ENCODE measurements at regions not wholly inside any gene's neighbourhood (a gene's known extent, or its start where the extent isn't known, plus 50 kb on each side); places are given as distances from the start of the nearest gene placed in this dataset.

DNA sequence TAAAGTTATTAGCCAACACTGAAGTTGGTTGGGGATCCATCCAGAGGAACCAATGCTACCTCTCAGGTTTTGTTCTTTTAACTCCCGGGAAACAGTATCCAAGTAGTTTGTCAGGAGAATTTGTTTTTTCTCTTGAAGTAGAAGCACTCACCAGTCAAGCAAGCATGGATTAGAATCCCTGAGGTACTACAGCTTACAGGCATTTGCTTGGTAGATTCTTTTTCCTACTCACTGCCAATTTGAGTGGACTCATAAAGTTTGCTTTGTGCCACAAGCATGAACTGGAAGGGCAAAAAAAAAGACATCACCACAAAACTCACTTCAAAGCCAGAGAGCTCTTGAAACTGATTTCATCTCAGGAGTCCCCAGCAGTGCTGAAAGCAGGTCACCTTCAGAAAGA is 167.4 kb downstream of the MBOAT1 start:
- in situ Hi-C loops (cut with MboI; ENCODE audit: low sequenced_read_pairs), result no loop called here

More for the DNA sequence above, 167.4 kb downstream of the MBOAT1 start:
- no peaks in the 10 kb centered on the region for H3K4me1 ChIP-seq (ENCODE audit: control insufficient read depth, insufficient read depth, low read length)
- ATAC-seq (ENCODE audit: low read depth) (no peak), DNase-seq (no peak)
- POLR2A ChIA-PET (ENCODE audit: unreplicated experiment), result no interaction called here
- no peak overlapping the region for H3K23ac ChIP-seq (ENCODE audit: low read depth, low read length)
- no peaks in the 10 kb centered on the region for H3K9me1 ChIP-seq (ENCODE audit: insufficient read depth, low read length)
- H3K56ac ChIP-seq (ENCODE audit: extremely low read depth, insufficient read depth, low read length), result no peak overlapping the region
- H3K4me2 ChIP-seq (ENCODE audit: low read depth, low read length), result no peak overlapping the region
- intact Hi-C loops (cut with micrococcal nuclease), result no loop called here
- no peak overlapping the region for H3K18ac ChIP-seq (ENCODE audit: low read depth, low read length)
- dilution Hi-C loops (cut with HindIII; ENCODE audit: low sequenced_read_pairs, unreplicated experiment), result no loop called here
- no peak overlapping the region for H3K27ac ChIP-seq (ENCODE audit: insufficient read depth, low read length)
- no peak overlapping the region for H3K4me3 ChIP-seq (ENCODE audit: insufficient read depth, low read depth, low read length)
- no peaks in the 10 kb centered on the region for H3K36me3 ChIP-seq (ENCODE audit: control insufficient read depth, insufficient read depth, low read length)
- no peak overlapping the region for H3K9ac ChIP-seq (ENCODE audit: low read depth, low read length)
- H3K79me1 ChIP-seq (ENCODE audit: low read depth in 1 of 2, low read length in 2 of 2), result no peaks in the 10 kb centered on the region
- TF ChIP-seq MXI1 (IDR thresholded peaks at IDR 0.05; ENCODE audit: borderline replicate concordance, low read depth, low read length), result no peak
- no peak for TF ChIP-seq CHD1 (IDR thresholded peaks at IDR 0.05; ENCODE audit: low read depth, low read length)
- TF ChIP-seq, protein P1, sequence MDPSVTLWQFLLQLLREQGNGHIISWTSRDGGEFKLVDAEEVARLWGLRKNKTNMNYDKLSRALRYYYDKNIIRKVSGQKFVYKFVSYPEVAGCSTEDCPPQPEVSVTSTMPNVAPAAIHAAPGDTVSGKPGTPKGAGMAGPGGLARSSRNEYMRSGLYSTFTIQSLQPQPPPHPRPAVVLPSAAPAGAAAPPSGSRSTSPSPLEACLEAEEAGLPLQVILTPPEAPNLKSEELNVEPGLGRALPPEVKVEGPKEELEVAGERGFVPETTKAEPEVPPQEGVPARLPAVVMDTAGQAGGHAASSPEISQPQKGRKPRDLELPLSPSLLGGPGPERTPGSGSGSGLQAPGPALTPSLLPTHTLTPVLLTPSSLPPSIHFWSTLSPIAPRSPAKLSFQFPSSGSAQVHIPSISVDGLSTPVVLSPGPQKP (IDR thresholded peaks at IDR 0.05; ENCODE audit: borderline replicate concordance, low read depth, low read length), result no peak
- TF ChIP-seq RFX5 (IDR thresholded peaks at IDR 0.05; ENCODE audit: low read depth, low read length), result no peak
- no peak for TF ChIP-seq POLR2A (IDR thresholded peaks at IDR 0.05; ENCODE audit: low read depth, low read length)
- BruUV-seq (replicated peaks), result no TSS peak
- H2BK15ac ChIP-seq (ENCODE audit: low read depth, low read length), result no peak overlapping the region
- H2AK5ac ChIP-seq (ENCODE audit: low read depth, low read length), result no peak overlapping the region
- no peak overlapping the region for H2AFZ ChIP-seq (replicated peaks; ENCODE audit: low read length, poor library complexity)
- no peaks in the 10 kb centered on the region for H4K20me1 ChIP-seq (ENCODE audit: insufficient read depth, low read length)
- no peak overlapping the region for H3K14ac ChIP-seq (replicated peaks; ENCODE audit: low read depth, low read length)
- no peak overlapping the region for H2BK20ac ChIP-seq (ENCODE audit: low read depth, low read length)
- no peaks in the 10 kb centered on the region for H3K9me3 ChIP-seq (ENCODE audit: control insufficient read depth, insufficient read depth, low read length)
- no peak overlapping the region for H3K4ac ChIP-seq (ENCODE audit: low read depth, low read length)
- H2BK5ac ChIP-seq (ENCODE audit: low read depth, low read length, poor library complexity, severe bottlenecking), result no peak overlapping the region
- H2BK120ac ChIP-seq (ENCODE audit: low read depth, low read length), result no peak overlapping the region
- H4K8ac ChIP-seq (ENCODE audit: low read depth in 2 of 2, low read length in 2 of 2), result no peak overlapping the region
- no CpG with 5 or more reads among the region's 1 CpG for whole genome bisulfite sequencing, 2 experiments (ENCODE audit: extremely low coverage in 2 of 2, insufficient read length in 1 of 2)
- no peak overlapping the region for H4K5ac ChIP-seq (ENCODE audit: low read depth, low read length)
- no peaks in the 10 kb centered on the region for H3K27me3 ChIP-seq (ENCODE audit: control insufficient read depth, insufficient read depth, low read length)
- H2AK9ac ChIP-seq (replicated peaks; ENCODE audit: low read depth, low read length, poor library complexity), result no peak overlapping the region
- CTCF ChIA-PET, result no interaction called here
- H4K91ac ChIP-seq (ENCODE audit: insufficient read depth, low read depth, low read length), result no peak overlapping the region
